ENCODE measurements at regions not wholly inside any gene's neighbourhood (a gene's known extent, or its start where the extent isn't known, plus 50 kb on each side); places are given as distances from the start of the nearest gene placed in this dataset.
A peak's percentile ranks its signal among the peaks of the same experiment; 100 is the strongest.

GRCh38 chr18:8969639-8970390 lies 132.7 kb upstream of the NDUFV2 start:
- no peak for DNase-seq (ENCODE audit: low spot score)

GRCh38 chr18:8970843-8971242 lies 131.7 kb upstream of the NDUFV2 start:
- no peak for DNase-seq (ENCODE audit: low spot score)

- DNase-seq (ENCODE audit: low spot score): no peak
These were observed 130.4 kb upstream of the NDUFV2 start for GRCh38 chr18:8972116-8972515.

GRCh38 chr18:8974279-8974678 lies 128.2 kb upstream of the NDUFV2 start:
- DNase-seq (ENCODE audit: low spot score): no peak

- DNase-seq (ENCODE audit: low spot score): no peak
These were observed 127.8 kb upstream of the NDUFV2 start for GRCh38 chr18:8974696-8975095.

- no peak for DNase-seq (ENCODE audit: low spot score)
These were observed 126.9 kb upstream of the NDUFV2 start for GRCh38 chr18:8975624-8976023.

GRCh38 chr18:8976606-8977005 lies 125.9 kb upstream of the NDUFV2 start:
- DNase-seq (ENCODE audit: low spot score): no peak

- no peak for DNase-seq (ENCODE audit: low spot score)
These were observed 125.3 kb upstream of the NDUFV2 start for GRCh38 chr18:8977166-8977565.

GRCh38 chr18:8977701-8978100 lies 124.8 kb upstream of the NDUFV2 start:
- DNase-seq (ENCODE audit: low spot score): no peak

GRCh38 chr18:8978394-8978793 lies 124.1 kb upstream of the NDUFV2 start:
- no peak for DNase-seq (ENCODE audit: low spot score)

GRCh38 chr18:8979258-8979988 lies 123.1 kb upstream of the NDUFV2 start:
- no peak for DNase-seq (ENCODE audit: low spot score)

- no peak for DNase-seq (ENCODE audit: low spot score)
These were observed 122.0 kb upstream of the NDUFV2 start for GRCh38 chr18:8980496-8980895.

- no peak for DNase-seq (ENCODE audit: low spot score)
These were observed 121.6 kb upstream of the NDUFV2 start for GRCh38 chr18:8980918-8981317.

GRCh38 chr18:8982416-8983183 lies 119.9 kb upstream of the NDUFV2 start:
- DNase-seq (ENCODE audit: low spot score): peak; percentile 58

GRCh38 chr18:8983195-8983594 lies 119.3 kb upstream of the NDUFV2 start:
- DNase-seq (ENCODE audit: low spot score): no peak

GRCh38 chr18:8984131-8984721 lies 118.3 kb upstream of the NDUFV2 start:
- DNase-seq (ENCODE audit: low spot score): no peak

GRCh38 chr18:8987241-8987640 lies 115.3 kb upstream of the NDUFV2 start:
- DNase-seq (ENCODE audit: low spot score): peak; percentile 50

- peak; percentile 87 for DNase-seq (ENCODE audit: low spot score)
These were observed 114.1 kb upstream of the NDUFV2 start for GRCh38 chr18:8988260-8988871.

- DNase-seq (ENCODE audit: low spot score): no peak
These were observed 113.5 kb upstream of the NDUFV2 start for GRCh38 chr18:8989017-8989416.

- no peak for DNase-seq (ENCODE audit: low spot score)
These were observed 112.6 kb upstream of the NDUFV2 start for GRCh38 chr18:8989855-8990254.

GRCh38 chr18:8990276-8991031 lies 112.0 kb upstream of the NDUFV2 start:
- no peak for DNase-seq (ENCODE audit: low spot score)

Data from D341Med (cell line).